Effector memory CD8-positive, alpha-beta T cell (primary cell): ENCODE measurements at regions not wholly inside any gene's neighbourhood (a gene's known extent, or its start where the extent isn't known, plus 50 kb on each side); places are given as distances from the start of the nearest gene placed in this dataset.
"Not testable (repeated sequence)": the region's sequence is repeated elsewhere in the genome, so short reads cannot be mapped to it uniquely, and the experiment has no call there.

Experiments
- ATAC-seq: fragments of 150-1000 bp; cut with Tn5 transposase; replicated peaks from 2 replicates; pipeline ENCODE4 v1.10.0; 2021; ENCODE audit warnings: mild to moderate bottlenecking, moderate library complexity
- DNase-seq, 3 experiments: peaks; one replicate each; pipeline ENCODE4 v3.0.0; 2021
- H3K27ac Mint-ChIP-seq, 2 donors: one replicate each; pipeline ENCODE4 v1.8.0; 2022; ENCODE audit warnings: mild to moderate bottlenecking in 2 of 2, mixed read lengths in 2 of 2, moderate library complexity in 2 of 2
- H3K27me3 Mint-ChIP-seq, 2 donors: one replicate each; pipeline ENCODE4 v1.8.0; 2022; ENCODE audit warnings: mixed read lengths in 2 of 2
- H3K36me3 Mint-ChIP-seq: one replicate; pipeline ENCODE4 v1.8.0; 2022; ENCODE audit warnings: mild to moderate bottlenecking, moderate library complexity, mixed read lengths; ENCODE audit not compliant: insufficient read depth
- H3K4me1 Mint-ChIP-seq, 2 donors: one replicate each; pipeline ENCODE4 v1.8.0; 2022; ENCODE audit warnings: low read depth in 2 of 2, mixed read lengths in 2 of 2
- H3K4me3 Mint-ChIP-seq, 2 donors: one replicate each; pipeline ENCODE4 v1.8.0; 2022; ENCODE audit warnings: mild to moderate bottlenecking in 2 of 2, mixed read lengths in 2 of 2, moderate library complexity in 2 of 2
- H3K9me3 Mint-ChIP-seq, 2 donors: one replicate each; pipeline ENCODE4 v1.8.0; 2022; ENCODE audit warnings: mixed read lengths in 2 of 2

GRCh38 chr17:74129800-74130199 lies 73.7 kb upstream of the RPL38 start:
- not testable (repeated sequence) for DNase-seq, ATAC-seq, H3K4me1 Mint-ChIP-seq, H3K4me3 Mint-ChIP-seq, H3K9me3 Mint-ChIP-seq, H3K36me3 Mint-ChIP-seq, H3K27ac Mint-ChIP-seq
- H3K27me3 Mint-ChIP-seq: peaks cover 71 to 96% of the 10 kb centered on the region in 2 donors

- no peak for DNase-seq
- Mint-ChIP-seq H3K27ac (no peak overlapping the region), H3K36me3 (no peaks in the 10 kb centered on the region)
Measured at GRCh38 chr17:74130276-74130675, 73.2 kb upstream of the RPL38 start.

GRCh38 chr17:74130841-74131240 lies 72.6 kb upstream of the RPL38 start:
- Mint-ChIP-seq H3K27me3 (peaks cover 61 to 96% of the 10 kb centered on the region in 2 donors), H3K9me3 (no peaks in the 10 kb centered on the region), H3K27ac (no peak overlapping the region), H3K36me3 (peaks cover 1% of the 10 kb centered on the region), H3K4me3 (no peak overlapping the region), H3K4me1 (peaks cover 0 to 2% of the 10 kb centered on the region in 2 donors)
- DNase-seq (no peak), ATAC-seq (no peak)

More at GRCh38 chr17:74130276-74130675, 73.2 kb upstream of the RPL38 start:
- Mint-ChIP-seq H3K4me3 (no peak overlapping the region), H3K27me3 (peaks cover 67 to 96% of the 10 kb centered on the region in 2 donors), H3K4me1 (peaks cover 0 to 2% of the 10 kb centered on the region in 2 donors), H3K9me3 (no peaks in the 10 kb centered on the region)
- ATAC-seq: no peak

GRCh38 chr17:74132354-74132753 lies 71.1 kb upstream of the RPL38 start:
- ATAC-seq: no peak
- H3K9me3 Mint-ChIP-seq: peaks cover 0 to 1% of the 10 kb centered on the region in 2 donors
- H3K36me3 Mint-ChIP-seq: peaks cover 3% of the 10 kb centered on the region
- H3K4me3 Mint-ChIP-seq: no peak overlapping the region
- peaks cover 56 to 96% of the 10 kb centered on the region in 2 donors for H3K27me3 Mint-ChIP-seq
- no peak for DNase-seq
- H3K4me1 Mint-ChIP-seq: no peaks in the 10 kb centered on the region
- no peak overlapping the region for H3K27ac Mint-ChIP-seq

- H3K27ac Mint-ChIP-seq: no peak overlapping the region
- ATAC-seq (no peak), DNase-seq (no peak)
- H3K36me3 Mint-ChIP-seq: peaks cover 3% of the 10 kb centered on the region
- H3K4me1 Mint-ChIP-seq: no peaks in the 10 kb centered on the region
- no peak overlapping the region for H3K4me3 Mint-ChIP-seq
- H3K27me3 Mint-ChIP-seq: peaks cover 56 to 96% of the 10 kb centered on the region in 2 donors
- H3K9me3 Mint-ChIP-seq: peaks cover 0 to 1% of the 10 kb centered on the region in 2 donors
Measured at GRCh38 chr17:74133740-74134139, 69.7 kb upstream of the RPL38 start.

GRCh38 chr17:74134234-74134633 lies 69.2 kb upstream of the RPL38 start:
- H3K27me3 Mint-ChIP-seq: peaks cover 56 to 97% of the 10 kb centered on the region in 2 donors
- H3K4me3 Mint-ChIP-seq, H3K9me3 Mint-ChIP-seq, H3K27ac Mint-ChIP-seq, H3K4me1 Mint-ChIP-seq, ATAC-seq, H3K36me3 Mint-ChIP-seq, DNase-seq: not testable (repeated sequence)

GRCh38 chr17:74134991-74135390 lies 68.5 kb upstream of the RPL38 start:
- H3K4me3 Mint-ChIP-seq: no peak overlapping the region

GRCh38 chr17:74135391-74136167 lies 67.9 kb upstream of the RPL38 start:
- DNase-seq (no peak), ATAC-seq (no peak)
- no peak overlapping the region for H3K4me3 Mint-ChIP-seq
- H3K9me3 Mint-ChIP-seq: peaks cover 3 to 4% of the 10 kb centered on the region in 2 donors
- peaks cover 3% of the 10 kb centered on the region for H3K36me3 Mint-ChIP-seq
- no peaks in the 10 kb centered on the region for H3K4me1 Mint-ChIP-seq
- peaks cover 56 to 84% of the 10 kb centered on the region in 2 donors for H3K27me3 Mint-ChIP-seq
- no peak overlapping the region for H3K27ac Mint-ChIP-seq

More at GRCh38 chr17:74134991-74135390, 68.5 kb upstream of the RPL38 start:
- peaks cover 56 to 90% of the 10 kb centered on the region in 2 donors for H3K27me3 Mint-ChIP-seq
- H3K36me3 Mint-ChIP-seq: peaks cover 3% of the 10 kb centered on the region
- peaks cover 0 to 1% of the 10 kb centered on the region in 2 donors for H3K9me3 Mint-ChIP-seq
- H3K4me1 Mint-ChIP-seq: no peaks in the 10 kb centered on the region
- ATAC-seq: no peak
- DNase-seq: no peak
- no peak overlapping the region for H3K27ac Mint-ChIP-seq

GRCh38 chr17:74137416-74137815 lies 66.1 kb upstream of the RPL38 start:
- ATAC-seq (no peak), DNase-seq (no peak)
- H3K27ac Mint-ChIP-seq: no peak overlapping the region
- no peak overlapping the region for H3K4me3 Mint-ChIP-seq
- H3K4me1 Mint-ChIP-seq: no peaks in the 10 kb centered on the region
- H3K27me3 Mint-ChIP-seq: peaks cover 44 to 66% of the 10 kb centered on the region in 2 donors
- peaks cover 4 to 8% of the 10 kb centered on the region in 2 donors for H3K9me3 Mint-ChIP-seq
- H3K36me3 Mint-ChIP-seq: peaks cover 3% of the 10 kb centered on the region

- H3K4me1 Mint-ChIP-seq: no peaks in the 10 kb centered on the region
- peaks cover 3% of the 10 kb centered on the region for H3K36me3 Mint-ChIP-seq
- peaks cover 29 to 49% of the 10 kb centered on the region in 2 donors for H3K27me3 Mint-ChIP-seq
- no peak for DNase-seq
- H3K9me3 Mint-ChIP-seq: peaks cover 6 to 21% of the 10 kb centered on the region in 2 donors
- ATAC-seq: no peak
- H3K4me3 Mint-ChIP-seq: no peak overlapping the region
- no peak overlapping the region for H3K27ac Mint-ChIP-seq
Measured at GRCh38 chr17:74139120-74139519, 64.4 kb upstream of the RPL38 start.

GRCh38 chr17:74140282-74140681 lies 63.2 kb upstream of the RPL38 start:
- H3K4me3 Mint-ChIP-seq: no peak overlapping the region
- DNase-seq: no peak
- no peaks in the 10 kb centered on the region for H3K4me1 Mint-ChIP-seq
- H3K36me3 Mint-ChIP-seq: peaks cover 3% of the 10 kb centered on the region
- peaks cover 21 to 48% of the 10 kb centered on the region in 2 donors for H3K27me3 Mint-ChIP-seq
- ATAC-seq: no peak
- H3K9me3 Mint-ChIP-seq: peaks cover 8 to 21% of the 10 kb centered on the region in 2 donors
- H3K27ac Mint-ChIP-seq: no peak overlapping the region

GRCh38 chr17:74141612-74142011 lies 61.9 kb upstream of the RPL38 start:
- no peak overlapping the region for H3K27ac Mint-ChIP-seq
- H3K4me1 Mint-ChIP-seq: no peaks in the 10 kb centered on the region
- no peak overlapping the region for H3K4me3 Mint-ChIP-seq
- peaks cover 32 to 48% of the 10 kb centered on the region in 2 donors for H3K27me3 Mint-ChIP-seq
- ATAC-seq: no peak
- H3K9me3 Mint-ChIP-seq: peaks cover 8 to 21% of the 10 kb centered on the region in 2 donors
- DNase-seq: no peak
- no peaks in the 10 kb centered on the region for H3K36me3 Mint-ChIP-seq

GRCh38 chr17:74143318-74143717 lies 60.2 kb upstream of the RPL38 start:
- H3K4me1 Mint-ChIP-seq, H3K36me3 Mint-ChIP-seq, H3K4me3 Mint-ChIP-seq, ATAC-seq, H3K27ac Mint-ChIP-seq, DNase-seq: not testable (repeated sequence)
- Mint-ChIP-seq H3K9me3 (peaks cover 6 to 21% of the 10 kb centered on the region in 2 donors), H3K27me3 (peaks cover 24 to 48% of the 10 kb centered on the region in 2 donors)

GRCh38 chr17:74145756-74146155 lies 57.7 kb upstream of the RPL38 start:
- H3K9me3 Mint-ChIP-seq: peaks cover 4 to 16% of the 10 kb centered on the region in 2 donors
- DNase-seq (no peak), ATAC-seq (no peak)
- H3K4me3 Mint-ChIP-seq: no peak overlapping the region
- H3K27me3 Mint-ChIP-seq: peaks cover 43 to 64% of the 10 kb centered on the region in 2 donors
- no peaks in the 10 kb centered on the region for H3K36me3 Mint-ChIP-seq
- no peak overlapping the region for H3K27ac Mint-ChIP-seq
- no peaks in the 10 kb centered on the region for H3K4me1 Mint-ChIP-seq
